HG03060 (cell line): ENCODE measurements at regions not wholly inside any gene's neighbourhood (a gene's known extent, or its start where the extent isn't known, plus 50 kb on each side); places are given as distances from the start of the nearest gene placed in this dataset.

Source experiments
- ATAC-seq: cut with Tn5 transposase; IDR thresholded peaks from one replicate; pipeline ENCODE4 v1.9.1; 2021; ENCODE audit warnings: low read depth, moderate number of reproducible peaks; ENCODE audit not compliant: unreplicated experiment

DNA sequence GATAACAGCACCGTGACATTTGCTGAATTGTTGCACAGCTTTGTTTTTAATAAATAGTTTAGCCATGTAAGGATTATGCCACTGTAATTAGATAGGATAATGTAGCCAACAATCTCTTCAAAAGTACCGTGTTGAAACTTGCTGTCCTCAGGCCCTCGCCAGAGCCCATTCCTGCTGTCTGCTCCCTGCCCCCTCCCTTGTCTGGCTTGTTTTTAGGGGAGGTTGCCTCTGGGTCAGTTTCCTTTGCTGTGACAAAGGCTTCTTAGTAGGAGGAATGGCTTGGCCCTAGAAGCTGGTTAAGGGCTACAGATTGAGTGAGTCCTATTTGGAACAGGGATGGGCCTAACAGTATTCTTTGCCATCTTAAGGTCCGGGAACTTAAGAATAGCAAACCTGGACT lies 107.9 kb downstream of the LMO4 start:
- ATAC-seq = no peak

GRCh38 chr1:87437663-87438295 lies 109.1 kb downstream of the LMO4 start:
- no peak for ATAC-seq

DNA sequence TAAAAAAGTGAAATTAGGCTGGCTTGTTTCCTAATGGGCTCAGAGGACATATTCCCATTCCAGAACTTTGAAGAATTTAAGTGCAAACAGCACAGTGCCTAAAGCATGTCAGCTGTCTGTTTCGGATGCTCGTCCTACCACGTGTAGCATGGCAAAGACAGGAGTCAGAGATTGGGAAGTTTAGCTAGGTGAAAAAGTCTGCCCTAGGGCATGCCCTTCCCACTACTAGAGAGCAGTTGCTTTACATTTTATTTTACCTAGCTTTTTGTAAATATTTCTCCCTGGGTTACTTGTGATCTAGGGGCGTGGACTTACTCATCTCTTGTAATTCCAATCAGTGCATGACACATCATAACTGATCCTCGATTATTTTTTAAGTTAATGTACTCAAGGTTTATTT lies 111.1 kb downstream of the LMO4 start:
- no peak for ATAC-seq

DNA sequence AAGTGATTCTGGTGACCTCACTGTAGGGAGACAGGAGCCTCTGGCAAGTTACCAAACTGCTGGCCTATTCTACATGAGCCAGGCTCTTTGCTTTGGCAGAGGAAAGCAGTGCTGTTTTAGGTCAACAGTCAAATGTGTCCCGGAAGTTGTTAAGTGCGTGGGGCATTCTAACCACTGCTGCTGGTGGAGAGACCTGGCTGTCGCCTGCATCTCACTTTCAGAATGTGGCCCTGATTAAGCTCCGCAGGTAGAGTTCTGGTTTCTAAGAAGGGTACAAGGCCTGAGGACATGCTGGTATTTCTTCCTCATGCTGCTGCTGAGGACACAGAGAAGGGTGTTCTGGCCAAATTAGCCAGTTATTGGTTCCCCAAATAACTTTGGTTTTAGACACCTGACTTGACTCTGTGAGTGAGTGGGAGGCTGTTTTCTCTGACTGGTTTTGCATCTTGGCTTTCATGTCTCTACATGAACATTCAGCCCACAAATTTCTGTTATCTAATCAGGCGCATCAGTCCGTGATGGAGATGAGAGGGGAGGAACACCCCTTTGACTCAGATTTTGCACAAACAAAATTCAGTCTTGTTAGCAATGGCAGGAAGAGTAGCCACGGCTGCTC lies 120.8 kb downstream of the LMO4 start:
- ATAC-seq = peak; percentile 88

DNA sequence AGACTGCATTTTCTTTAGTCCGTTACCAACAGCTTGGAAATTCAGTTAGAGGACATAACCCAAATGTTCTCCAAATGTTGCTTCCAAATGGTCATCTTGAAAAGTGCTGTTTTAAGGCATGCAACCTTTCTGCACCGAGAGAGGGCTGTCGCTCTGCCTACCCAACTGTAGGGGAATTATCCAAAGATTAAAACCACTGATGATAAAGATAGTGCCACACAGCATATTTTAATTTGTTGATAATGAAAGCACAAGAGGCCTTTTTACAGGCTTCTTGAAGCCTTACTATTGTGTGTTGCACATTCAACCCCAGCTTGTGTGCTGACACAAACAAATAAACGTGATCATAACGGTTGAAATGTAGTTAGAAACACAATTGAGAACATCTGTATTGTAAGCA lies 121.5 kb downstream of the LMO4 start:
- ATAC-seq = no peak

- no peak for ATAC-seq
Observed at GRCh38 chr1:87450615-87451209, 122.0 kb downstream of the LMO4 start.

DNA sequence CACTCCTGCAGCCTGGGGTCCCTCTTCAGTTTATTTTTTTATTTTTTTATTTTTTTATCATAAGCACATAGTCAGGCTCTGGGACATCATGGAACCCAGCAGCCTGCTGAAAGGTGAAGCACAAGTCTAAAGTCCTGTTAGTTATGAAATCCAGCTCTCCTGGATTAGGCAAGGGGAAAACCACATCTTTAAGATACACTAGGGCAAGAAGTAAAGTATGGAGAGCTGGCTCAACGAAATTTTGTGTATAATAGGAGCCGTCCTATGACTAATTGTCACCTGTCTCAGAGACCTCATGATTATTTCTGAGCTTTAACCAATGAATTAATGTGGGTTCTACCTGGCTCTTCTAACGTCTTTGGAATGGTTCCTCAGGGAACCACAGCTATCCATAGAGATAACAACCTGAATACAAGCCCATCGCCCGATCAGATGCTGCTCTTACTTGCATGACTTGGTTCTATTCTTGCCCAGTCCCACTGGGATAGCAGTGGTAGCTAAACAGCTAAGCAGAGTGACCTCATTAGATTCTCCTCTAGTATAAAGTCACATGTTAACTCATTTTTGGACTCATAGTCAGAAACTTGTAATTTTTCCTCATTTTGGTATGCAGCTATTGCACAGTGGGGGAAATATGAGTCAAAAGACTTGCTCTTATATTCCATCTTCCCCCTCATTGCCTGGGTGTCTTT lies 122.7 kb downstream of the LMO4 start:
- ATAC-seq = no peak

GRCh38 chr1:87452648-87453047 lies 124.0 kb downstream of the LMO4 start:
- ATAC-seq = no peak

- ATAC-seq = no peak
Observed at GRCh38 chr1:87457408-87457807, 128.7 kb downstream of the LMO4 start.

- ATAC-seq = no peak
Observed at GRCh38 chr1:87462894-87463293, 134.2 kb downstream of the LMO4 start.

- no peak for ATAC-seq
Observed at GRCh38 chr1:87464022-87464490, 135.4 kb downstream of the LMO4 start.

- no peak for ATAC-seq
Observed at GRCh38 chr1:87466621-87467020, 137.9 kb downstream of the LMO4 start.

DNA sequence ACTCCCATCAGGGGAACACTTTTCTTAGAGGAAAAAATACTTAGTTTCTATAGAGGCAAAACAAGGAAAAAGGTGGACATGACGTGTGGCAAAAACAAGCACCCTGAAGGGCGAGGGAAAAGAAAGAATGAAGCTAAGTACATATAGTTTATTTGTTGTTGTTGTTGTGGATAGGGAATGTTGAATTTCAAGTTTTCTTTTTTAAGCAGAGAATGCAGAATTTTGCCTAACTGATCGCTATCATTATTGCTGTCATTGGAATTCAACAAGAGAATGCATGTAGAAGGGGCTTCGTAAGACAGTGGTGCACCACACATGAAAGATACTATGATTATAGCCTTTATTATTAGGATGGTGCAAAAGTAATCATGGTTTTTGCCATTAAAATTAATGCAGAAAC lies 144.0 kb downstream of the LMO4 start:
- no peak for ATAC-seq

DNA sequence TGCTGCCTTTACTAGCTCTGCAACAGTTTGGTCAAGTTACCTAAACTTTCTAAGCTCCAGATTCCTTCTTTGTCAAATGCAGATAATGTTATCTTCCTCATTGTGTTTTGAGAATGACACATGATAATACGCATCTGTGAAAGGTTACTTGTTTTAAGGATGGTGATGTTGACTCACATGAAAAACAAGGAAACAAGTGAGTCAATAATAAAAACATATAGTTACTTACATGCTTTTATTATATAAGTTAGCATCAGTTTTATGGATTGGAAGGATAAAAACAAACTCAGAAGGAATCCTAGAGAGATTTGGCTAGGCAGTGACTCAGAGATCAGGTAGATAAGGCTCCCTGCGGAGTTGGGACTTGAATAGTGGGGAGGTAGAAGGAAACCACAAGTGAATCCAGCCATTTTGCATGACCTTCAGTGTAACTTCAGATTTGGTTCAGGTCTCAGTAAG lies 144.6 kb downstream of the LMO4 start:
- no peak for ATAC-seq

DNA sequence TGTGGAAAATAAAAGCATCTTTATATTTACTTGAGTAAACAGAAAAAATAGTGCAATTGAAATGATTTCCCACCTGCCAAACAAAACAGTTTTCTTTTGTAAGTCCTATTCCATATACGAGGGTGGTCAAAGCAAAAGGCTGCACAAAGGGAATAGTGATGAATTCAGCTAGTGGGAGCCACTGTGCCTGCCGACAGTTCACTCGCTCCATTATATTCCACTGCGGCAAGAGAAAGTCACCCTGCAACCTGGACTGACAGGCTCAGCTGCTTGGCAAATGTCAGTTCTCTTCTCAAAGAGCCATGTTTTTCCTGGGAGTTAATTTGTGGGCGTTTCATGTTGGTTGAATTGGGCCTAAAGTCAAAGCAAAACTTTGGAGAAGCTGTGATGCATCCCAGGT lies 145.4 kb downstream of the LMO4 start:
- ATAC-seq = no peak

DNA sequence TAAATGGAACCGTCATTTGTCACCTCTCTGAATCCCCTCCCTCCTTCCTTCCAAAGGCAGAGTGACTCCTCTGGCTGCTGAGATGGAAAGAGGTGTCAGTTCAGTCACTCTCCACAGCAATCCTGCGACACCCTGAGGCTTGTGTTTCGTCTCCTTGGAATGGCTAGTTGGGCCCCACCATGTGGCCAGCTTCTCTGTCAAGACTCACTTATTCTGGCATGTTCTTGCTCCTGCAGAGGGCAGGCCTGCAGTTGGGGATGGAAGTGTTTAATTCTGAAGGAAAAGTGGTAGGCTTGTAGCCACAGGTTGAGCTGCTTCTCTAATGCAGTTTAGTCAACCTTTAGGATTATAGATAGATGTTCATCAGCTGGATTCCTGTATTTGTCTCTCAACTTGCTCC lies 149.6 kb downstream of the LMO4 start:
- ATAC-seq = no peak

- no peak for ATAC-seq
Observed at GRCh38 chr1:87495147-87495546, 166.5 kb downstream of the LMO4 start.

GRCh38 chr1:87495870-87496269 lies 167.2 kb downstream of the LMO4 start:
- no peak for ATAC-seq

DNA sequence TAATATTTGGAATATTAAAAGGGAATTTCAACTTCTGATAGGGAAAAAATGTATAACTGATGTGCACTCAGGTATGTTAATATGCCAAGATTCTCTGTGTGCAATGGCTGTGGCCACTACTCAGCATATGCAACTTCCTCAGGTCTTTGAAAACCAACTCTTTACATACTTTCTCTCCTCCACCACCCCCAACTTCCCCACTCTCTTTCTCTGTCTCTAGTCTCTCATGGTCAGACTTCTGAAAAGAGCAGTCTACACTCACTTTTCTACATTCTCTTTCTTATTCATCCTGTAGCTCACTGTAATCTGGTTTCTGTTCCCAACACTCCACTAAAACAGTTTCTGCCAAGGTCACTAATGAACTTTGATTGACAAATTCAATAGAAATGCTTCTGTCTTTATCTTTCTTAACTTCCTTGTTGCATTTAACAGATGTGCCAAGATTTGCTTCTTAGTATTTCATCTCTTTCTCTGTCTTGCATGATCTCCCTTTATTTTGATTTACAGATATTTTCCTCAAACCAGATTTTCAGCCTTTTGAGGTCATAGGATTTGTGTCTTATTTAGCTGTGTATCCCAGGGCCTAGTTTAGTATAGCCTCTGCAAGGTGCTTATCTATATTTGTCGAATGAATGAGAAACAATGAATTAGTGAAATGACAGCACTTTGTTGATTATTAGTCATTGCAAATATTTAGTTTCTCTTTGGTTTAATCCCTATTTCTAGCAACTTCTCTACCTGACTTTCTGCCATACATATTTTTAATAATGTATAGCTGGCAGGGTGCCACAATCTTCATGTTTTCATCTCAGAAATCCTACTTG lies 168.9 kb downstream of the LMO4 start:
- no peak for ATAC-seq

GRCh38 chr1:87501738-87502137 lies 173.1 kb downstream of the LMO4 start:
- ATAC-seq = no peak
